Karpas-422 (cell line): ENCODE measurements at regions not wholly inside any gene's neighbourhood (a gene's known extent, or its start where the extent isn't known, plus 50 kb on each side); places are given as distances from the start of the nearest gene placed in this dataset.

Experiments
- DNase-seq: peaks from one replicate; pipeline ENCODE4 v3.0.0-alpha.2; 2015
- H2AFZ ChIP-seq: fragments of 200-600 bp; sonication (generic); 2 replicates; pipeline ENCODE4 v1.6.1; 2014; ENCODE audit warnings: antibody characterized with exemption, low read length, mixed read lengths
- H3K27ac ChIP-seq: fragments of 200-600 bp; sonication (generic); 2 replicates; pipeline ENCODE4 v1.5.1; 2014; ENCODE audit warnings: mild to moderate bottlenecking, low read length, moderate library complexity
- H3K27me3 ChIP-seq: fragments of 200-600 bp; sonication (generic); 2 replicates; pipeline ENCODE4 v1.6.1; 2014; ENCODE audit warnings: low read length, mixed read lengths
- H3K36me3 ChIP-seq: fragments of 200-600 bp; sonication (generic); 2 replicates; pipeline ENCODE4 v1.6.1; 2014; ENCODE audit warnings: low read length, mixed read lengths; ENCODE audit not compliant: insufficient read depth
- H3K4me1 ChIP-seq: fragments of 200-600 bp; sonication (generic); 2 replicates; pipeline ENCODE4 v1.6.1; 2014; ENCODE audit warnings: mild to moderate bottlenecking, low read length, mixed read lengths
- H3K4me2 ChIP-seq: fragments of 200-600 bp; sonication (generic); 2 replicates; pipeline ENCODE4 v1.6.1; 2014; ENCODE audit warnings: low read length, low read depth, mild to moderate bottlenecking; ENCODE audit not compliant: poor library complexity, severe bottlenecking
- H3K4me3 ChIP-seq: fragments of 200-600 bp; sonication (generic); 2 replicates; pipeline ENCODE4 v1.5.1; 2014; ENCODE audit warnings: mild to moderate bottlenecking, antibody characterized with exemption, low read length, mixed read lengths
- H3K79me2 ChIP-seq: fragments of 200-600 bp; sonication (generic); 2 replicates; pipeline ENCODE4 v1.6.1; 2014; ENCODE audit warnings: mild to moderate bottlenecking, low read length, mixed read lengths
- H3K9ac ChIP-seq: fragments of 200-600 bp; sonication (generic); 2 replicates; pipeline ENCODE4 v1.6.0; 2014; ENCODE audit warnings: low read length
- H3K9me2 ChIP-seq: fragments of 200-600 bp; sonication (generic), shearing (Covaris generic); replicated peaks from 2 replicates; pipeline ENCODE4 v1.6.0; 2014; ENCODE audit warnings: mild to moderate bottlenecking, low read length, moderate library complexity; ENCODE audit not compliant: insufficient read depth
- H3K9me3 ChIP-seq: fragments of 300-700, 200-600 bp; sonication (generic); 2 replicates; pipeline ENCODE4 v1.6.1; 2014; ENCODE audit warnings: low read length, mixed read lengths
- H4K20me1 ChIP-seq: fragments of 200-600 bp; sonication (generic); 2 replicates; pipeline ENCODE4 v1.6.1; 2014; ENCODE audit warnings: mild to moderate bottlenecking, antibody characterized with exemption, low read length, low read depth; ENCODE audit not compliant: insufficient read depth

- H3K4me1 ChIP-seq: no peaks in the 10 kb centered on the region
- no peaks in the 10 kb centered on the region for H4K20me1 ChIP-seq
- H3K27me3 ChIP-seq: no peaks in the 10 kb centered on the region
- no peak overlapping the region for H3K4me2 ChIP-seq
- H3K9me2 ChIP-seq: no peaks in the 10 kb centered on the region
- no peak overlapping the region for H3K9ac ChIP-seq
- H3K27ac ChIP-seq: no peak overlapping the region
- H3K79me2 ChIP-seq: no peaks in the 10 kb centered on the region
- H3K9me3 ChIP-seq: no peaks in the 10 kb centered on the region
- H2AFZ ChIP-seq: no peak overlapping the region
- H3K36me3 ChIP-seq: no peaks in the 10 kb centered on the region
- DNase-seq: no peak
- H3K4me3 ChIP-seq: no peak overlapping the region
Measured at GRCh38 chr11:13062115-13062514, 53.0 kb downstream of the RASSF10 start.

- Histone ChIP-seq H3K79me2 (no peaks in the 10 kb centered on the region), H3K36me3 (no peaks in the 10 kb centered on the region)
Measured at GRCh38 chr11:13064593-13064992, 55.5 kb downstream of the RASSF10 start.

GRCh38 chr11:13065200-13065787 is 56.2 kb downstream of the RASSF10 start:
- no peaks in the 10 kb centered on the region for H3K27me3 ChIP-seq
- no peak overlapping the region for H3K4me2 ChIP-seq
- no peak overlapping the region for H3K4me3 ChIP-seq
- no peak overlapping the region for H2AFZ ChIP-seq
- DNase-seq: no peak
- no peaks in the 10 kb centered on the region for H3K9me2 ChIP-seq
- H3K36me3 ChIP-seq: no peaks in the 10 kb centered on the region
- no peak overlapping the region for H3K27ac ChIP-seq
- no peaks in the 10 kb centered on the region for H3K9me3 ChIP-seq
- H3K79me2 ChIP-seq: no peaks in the 10 kb centered on the region
- H4K20me1 ChIP-seq: no peaks in the 10 kb centered on the region
- no peaks in the 10 kb centered on the region for H3K4me1 ChIP-seq
- H3K9ac ChIP-seq: no peak overlapping the region

More at GRCh38 chr11:13064593-13064992, 55.5 kb downstream of the RASSF10 start:
- no peak overlapping the region for H3K9ac ChIP-seq
- DNase-seq: no peak
- H3K9me2 ChIP-seq: no peaks in the 10 kb centered on the region
- H3K4me3 ChIP-seq: no peak overlapping the region
- H3K27me3 ChIP-seq: no peaks in the 10 kb centered on the region
- H3K4me2 ChIP-seq: no peak overlapping the region
- no peaks in the 10 kb centered on the region for H3K9me3 ChIP-seq
- no peaks in the 10 kb centered on the region for H4K20me1 ChIP-seq
- H3K27ac ChIP-seq: no peak overlapping the region
- H2AFZ ChIP-seq: no peak overlapping the region
- H3K4me1 ChIP-seq: no peaks in the 10 kb centered on the region

- H3K79me2 ChIP-seq: no peaks in the 10 kb centered on the region
- H3K4me3 ChIP-seq: no peak overlapping the region
- no peak overlapping the region for H3K9ac ChIP-seq
- no peak overlapping the region for H3K27ac ChIP-seq
- no peak overlapping the region for H3K4me2 ChIP-seq
- H4K20me1 ChIP-seq: no peaks in the 10 kb centered on the region
- no peaks in the 10 kb centered on the region for H3K4me1 ChIP-seq
- no peaks in the 10 kb centered on the region for H3K27me3 ChIP-seq
- DNase-seq: no peak
- H3K36me3 ChIP-seq: no peaks in the 10 kb centered on the region
- no peaks in the 10 kb centered on the region for H3K9me3 ChIP-seq
- no peak overlapping the region for H2AFZ ChIP-seq
- no peaks in the 10 kb centered on the region for H3K9me2 ChIP-seq
Measured at GRCh38 chr11:13068211-13068610, 59.1 kb downstream of the RASSF10 start.

GRCh38 chr11:13073119-13073981 is 64.2 kb downstream of the RASSF10 start:
- no peaks in the 10 kb centered on the region for H3K36me3 ChIP-seq
- no peak overlapping the region for H3K4me3 ChIP-seq
- no peaks in the 10 kb centered on the region for H3K79me2 ChIP-seq
- H3K9me2 ChIP-seq: no peaks in the 10 kb centered on the region
- no peaks in the 10 kb centered on the region for H3K27me3 ChIP-seq
- no peak for DNase-seq
- H3K9me3 ChIP-seq: no peaks in the 10 kb centered on the region
- H3K9ac ChIP-seq: no peak overlapping the region
- H3K27ac ChIP-seq: no peak overlapping the region
- H2AFZ ChIP-seq: no peak overlapping the region
- no peak overlapping the region for H3K4me2 ChIP-seq
- no peaks in the 10 kb centered on the region for H4K20me1 ChIP-seq
- H3K4me1 ChIP-seq: no peaks in the 10 kb centered on the region

GRCh38 chr11:13074714-13075464 is 65.8 kb downstream of the RASSF10 start:
- Histone ChIP-seq H4K20me1 (no peaks in the 10 kb centered on the region), H3K4me1 (no peaks in the 10 kb centered on the region), H3K4me2 (no peak overlapping the region), H3K9me2 (no peaks in the 10 kb centered on the region), H3K36me3 (no peaks in the 10 kb centered on the region), H3K9ac (no peak overlapping the region), H3K27me3 (no peaks in the 10 kb centered on the region), H3K27ac (no peak overlapping the region), H3K9me3 (no peaks in the 10 kb centered on the region), H3K79me2 (no peaks in the 10 kb centered on the region), H3K4me3 (no peak overlapping the region), H2AFZ (no peak overlapping the region)
- DNase-seq: no peak

GRCh38 chr11:13076961-13077360 is 67.8 kb downstream of the RASSF10 start:
- Histone ChIP-seq H3K9me3 (no peaks in the 10 kb centered on the region), H4K20me1 (no peaks in the 10 kb centered on the region), H3K36me3 (no peaks in the 10 kb centered on the region), H3K4me2 (no peak overlapping the region), H3K9ac (no peak overlapping the region), H3K4me3 (no peak overlapping the region), H3K27ac (no peak overlapping the region), H3K4me1 (no peaks in the 10 kb centered on the region), H3K9me2 (no peaks in the 10 kb centered on the region), H3K79me2 (no peaks in the 10 kb centered on the region), H2AFZ (no peak overlapping the region), H3K27me3 (no peaks in the 10 kb centered on the region; the same call in 1 of the 2 replicates)
- no peak for DNase-seq

- no peaks in the 10 kb centered on the region for H4K20me1 ChIP-seq
- H3K9me2 ChIP-seq: no peaks in the 10 kb centered on the region
- no peak overlapping the region for H3K4me3 ChIP-seq
- no peak overlapping the region for H3K9ac ChIP-seq
- H3K27ac ChIP-seq: no peak overlapping the region
- no peaks in the 10 kb centered on the region for H3K79me2 ChIP-seq
- DNase-seq: no peak
- no peak overlapping the region for H3K4me2 ChIP-seq
- no peaks in the 10 kb centered on the region; the same call in 1 of the 2 replicates for H3K27me3 ChIP-seq
- no peaks in the 10 kb centered on the region for H3K9me3 ChIP-seq
- H2AFZ ChIP-seq: no peak overlapping the region
- H3K4me1 ChIP-seq: no peaks in the 10 kb centered on the region
- H3K36me3 ChIP-seq: no peaks in the 10 kb centered on the region
Measured at GRCh38 chr11:13080861-13081260, 71.7 kb downstream of the RASSF10 start.
